Stimulated activated memory B cell treated with anti-CD40 and anti-IgM and Interleukin-4, amounts not matched to agents 10 μg/mL and 1 μg/mL and 100 μg/mL, for 72 hours (primary cell): ENCODE measurements at regions not wholly inside any gene's neighbourhood (a gene's known extent, or its start where the extent isn't known, plus 50 kb on each side); places are given as distances from the start of the nearest gene placed in this dataset.

Experiments used
- ATAC-seq: fragments of 150-1000 bp; cut with Tn5 transposase; 2 replicates; pipeline ENCODE4 v1.10.0; 2021
- H3K27ac Mint-ChIP-seq: one replicate; pipeline ENCODE4 v1.8.0; 2022; ENCODE audit warnings: mild to moderate bottlenecking, mixed read lengths
- H3K27me3 Mint-ChIP-seq: one replicate; pipeline ENCODE4 v1.8.0; 2022; ENCODE audit warnings: mixed read lengths
- H3K36me3 Mint-ChIP-seq: one replicate; pipeline ENCODE4 v1.8.0; 2022; ENCODE audit warnings: mixed read lengths
- H3K4me1 Mint-ChIP-seq: one replicate; pipeline ENCODE4 v1.8.0; 2022; ENCODE audit warnings: mixed read lengths
- H3K4me3 Mint-ChIP-seq: one replicate; pipeline ENCODE4 v1.8.0; 2022; ENCODE audit warnings: mild to moderate bottlenecking, moderate library complexity, mixed read lengths
- H3K9me3 Mint-ChIP-seq: one replicate; pipeline ENCODE4 v1.8.0; 2022; ENCODE audit warnings: mixed read lengths

GRCh38 chr13:75123428-75123827 is 358.5 kb downstream of the TBC1D4 start:
- Mint-ChIP-seq H3K27me3 (no peaks in the 10 kb centered on the region), H3K36me3 (no peaks in the 10 kb centered on the region), H3K27ac (no peak overlapping the region), H3K9me3 (no peaks in the 10 kb centered on the region), H3K4me1 (no peaks in the 10 kb centered on the region), H3K4me3 (no peak overlapping the region)
- ATAC-seq: no peak

DNA sequence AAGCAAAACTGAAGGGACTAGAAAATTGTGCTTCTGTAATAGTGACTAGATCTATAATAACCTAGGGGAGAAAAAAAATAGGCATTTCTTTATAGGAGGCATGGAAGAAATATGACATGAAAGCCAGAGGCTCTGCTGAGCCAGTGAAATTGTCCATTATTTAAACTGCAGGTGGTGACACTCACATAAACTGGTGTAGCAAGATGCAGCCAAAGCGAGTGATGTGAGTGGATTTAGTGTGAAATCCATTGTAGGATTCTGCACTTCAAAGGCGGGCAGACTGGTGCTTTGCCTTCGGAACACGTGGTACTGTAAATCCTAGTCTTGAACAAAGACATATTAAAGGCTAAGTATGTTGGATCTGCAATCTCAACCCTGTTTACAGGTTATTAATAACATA is 361.9 kb downstream of the TBC1D4 start:
- Mint-ChIP-seq H3K36me3 (no peaks in the 10 kb centered on the region), H3K4me3 (no peak overlapping the region), H3K4me1 (no peaks in the 10 kb centered on the region), H3K27me3 (no peaks in the 10 kb centered on the region), H3K27ac (no peak overlapping the region), H3K9me3 (no peaks in the 10 kb centered on the region)
- no peak for ATAC-seq

DNA sequence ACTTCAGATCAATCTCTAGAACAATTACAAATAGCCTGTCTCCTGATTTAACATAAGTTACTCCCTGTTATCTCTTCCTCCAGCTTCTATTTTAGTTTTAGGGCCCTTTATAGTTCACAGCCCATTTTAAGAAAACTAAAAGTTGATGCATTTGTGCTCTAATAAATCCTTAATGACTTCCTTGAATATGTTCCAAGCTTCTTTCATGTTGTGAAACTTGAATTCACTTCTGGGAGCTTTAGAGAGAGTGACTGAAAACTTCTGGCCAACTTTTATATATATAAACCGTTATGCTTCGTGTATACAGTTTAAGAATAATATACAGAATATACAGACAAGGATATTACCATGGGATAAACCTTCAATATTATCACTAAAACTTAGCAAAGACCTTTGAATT is 366.8 kb downstream of the TBC1D4 start:
- Mint-ChIP-seq H3K27ac (no peak overlapping the region), H3K4me1 (no peaks in the 10 kb centered on the region), H3K9me3 (peaks cover 3% of the 10 kb centered on the region), H3K27me3 (no peaks in the 10 kb centered on the region), H3K4me3 (no peak overlapping the region), H3K36me3 (no peaks in the 10 kb centered on the region)
- no peak for ATAC-seq

GRCh38 chr13:75103976-75104375 is 378.0 kb downstream of the TBC1D4 start:
- H3K4me3 Mint-ChIP-seq: no peak overlapping the region
- ATAC-seq: no peak
- H3K27me3 Mint-ChIP-seq: no peaks in the 10 kb centered on the region
- no peaks in the 10 kb centered on the region for H3K4me1 Mint-ChIP-seq
- H3K36me3 Mint-ChIP-seq: no peaks in the 10 kb centered on the region
- no peak overlapping the region for H3K27ac Mint-ChIP-seq
- no peaks in the 10 kb centered on the region for H3K9me3 Mint-ChIP-seq

DNA sequence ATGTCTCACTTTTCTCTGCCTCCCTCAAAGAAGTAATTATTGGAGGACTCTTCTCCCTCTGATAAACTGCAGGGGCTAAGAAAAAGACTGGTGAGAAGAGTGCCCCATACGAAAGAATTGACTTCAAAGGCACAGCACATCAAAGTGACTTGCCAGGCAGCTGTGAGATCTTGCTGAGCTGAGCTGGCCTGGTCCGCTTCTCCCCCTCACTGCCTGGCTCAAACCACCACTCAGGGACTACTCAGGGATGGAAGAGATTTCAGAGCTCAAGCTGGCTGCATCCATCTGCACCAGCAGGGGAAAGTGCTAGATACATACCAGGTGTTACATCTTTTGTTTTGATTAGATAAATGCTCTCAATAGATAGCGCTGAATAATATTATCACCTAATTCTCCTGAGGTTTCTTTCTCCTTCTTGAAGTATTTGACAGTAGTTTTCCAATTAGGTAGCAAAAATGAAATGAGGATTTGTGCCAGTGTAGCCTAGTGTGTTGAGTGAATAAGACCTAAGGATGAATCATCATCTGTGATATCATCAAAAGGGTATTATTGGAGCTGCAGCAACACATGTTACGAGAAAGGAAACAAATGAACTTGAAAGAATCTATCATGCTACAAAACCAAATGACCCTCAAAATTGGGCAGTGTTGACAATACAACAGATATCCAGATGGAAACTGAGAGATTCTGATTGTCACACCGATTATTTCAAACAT is 379.8 kb downstream of the TBC1D4 start:
- H3K4me3 Mint-ChIP-seq: no peak overlapping the region
- ATAC-seq: no peak
- no peaks in the 10 kb centered on the region for H3K27me3 Mint-ChIP-seq
- H3K9me3 Mint-ChIP-seq: no peaks in the 10 kb centered on the region
- no peaks in the 10 kb centered on the region for H3K36me3 Mint-ChIP-seq
- H3K4me1 Mint-ChIP-seq: no peaks in the 10 kb centered on the region
- no peak overlapping the region for H3K27ac Mint-ChIP-seq

DNA sequence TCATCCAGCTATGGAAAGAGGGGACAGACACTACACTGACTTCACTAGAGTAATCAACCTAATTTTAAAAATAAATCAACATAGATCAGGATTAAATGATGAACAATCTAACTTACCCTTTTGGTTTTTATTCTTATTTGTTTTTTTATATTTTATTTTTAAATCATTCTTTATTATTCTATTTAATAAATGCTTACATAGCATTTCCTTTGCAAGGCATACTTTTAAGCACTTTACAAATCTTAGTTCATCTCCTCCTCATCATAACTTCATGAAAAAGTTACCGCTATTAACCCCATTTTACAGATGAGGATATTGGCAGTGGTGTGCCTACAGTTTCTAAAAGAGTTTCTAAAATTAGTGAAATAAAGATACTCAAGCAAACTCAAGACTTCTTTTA is 380.6 kb downstream of the TBC1D4 start:
- Mint-ChIP-seq H3K36me3 (no peaks in the 10 kb centered on the region), H3K4me3 (no peak overlapping the region), H3K9me3 (no peaks in the 10 kb centered on the region), H3K27me3 (no peaks in the 10 kb centered on the region), H3K4me1 (no peaks in the 10 kb centered on the region), H3K27ac (no peak overlapping the region)
- no peak for ATAC-seq

DNA sequence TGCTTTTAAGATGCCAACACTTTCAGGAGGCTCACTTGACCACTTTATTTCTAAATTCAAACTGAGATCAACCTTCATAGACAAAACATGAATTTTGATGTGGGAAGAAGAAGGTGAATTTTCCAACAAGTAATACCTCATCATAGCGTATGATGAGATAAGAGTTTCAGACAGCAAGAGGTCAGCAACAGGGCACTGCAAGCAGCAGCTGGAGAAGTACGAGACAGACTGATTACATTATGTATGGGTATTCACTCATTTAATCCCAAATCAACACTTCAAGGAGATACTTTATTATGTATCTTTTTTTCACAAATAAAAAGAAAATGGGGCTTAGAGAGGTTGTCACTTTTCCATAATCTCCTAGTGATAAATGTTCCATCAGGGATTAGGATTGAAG is 389.8 kb downstream of the TBC1D4 start:
- no peaks in the 10 kb centered on the region for H3K4me1 Mint-ChIP-seq
- H3K9me3 Mint-ChIP-seq: peaks cover 2% of the 10 kb centered on the region
- no peak for ATAC-seq
- H3K27me3 Mint-ChIP-seq: no peaks in the 10 kb centered on the region
- H3K36me3 Mint-ChIP-seq: no peaks in the 10 kb centered on the region
- no peak overlapping the region for H3K27ac Mint-ChIP-seq
- H3K4me3 Mint-ChIP-seq: no peak overlapping the region

DNA sequence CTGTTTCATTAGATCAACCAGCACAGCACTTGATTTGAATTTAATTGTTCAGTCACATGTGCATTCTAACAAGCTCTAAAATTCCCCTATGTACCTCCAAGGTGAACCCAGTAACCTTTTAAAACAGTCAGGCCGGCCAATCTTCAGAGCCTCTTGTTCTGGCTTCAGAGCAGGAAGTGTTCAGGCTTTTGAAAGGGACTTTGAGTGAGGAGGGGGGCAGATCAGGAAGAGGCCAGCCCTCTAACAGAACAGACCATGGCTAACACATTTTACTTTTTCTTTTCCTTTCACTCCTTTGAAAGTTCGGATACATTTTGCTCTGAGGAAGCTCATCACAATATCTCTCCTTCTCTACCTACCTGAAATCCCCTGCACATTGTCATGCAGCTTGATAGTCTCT is 390.3 kb downstream of the TBC1D4 start:
- H3K36me3 Mint-ChIP-seq: no peaks in the 10 kb centered on the region
- peaks cover 2% of the 10 kb centered on the region for H3K9me3 Mint-ChIP-seq
- no peak overlapping the region for H3K4me3 Mint-ChIP-seq
- no peak overlapping the region for H3K27ac Mint-ChIP-seq
- H3K27me3 Mint-ChIP-seq: no peaks in the 10 kb centered on the region
- H3K4me1 Mint-ChIP-seq: no peaks in the 10 kb centered on the region
- no peak for ATAC-seq

GRCh38 chr13:75090872-75091615 is 390.9 kb downstream of the TBC1D4 start:
- H3K9me3 Mint-ChIP-seq: peaks cover 2% of the 10 kb centered on the region
- H3K27me3 Mint-ChIP-seq: no peaks in the 10 kb centered on the region
- no peak for ATAC-seq
- no peak overlapping the region for H3K27ac Mint-ChIP-seq
- H3K4me1 Mint-ChIP-seq: no peaks in the 10 kb centered on the region
- no peak overlapping the region for H3K4me3 Mint-ChIP-seq
- H3K36me3 Mint-ChIP-seq: no peaks in the 10 kb centered on the region

DNA sequence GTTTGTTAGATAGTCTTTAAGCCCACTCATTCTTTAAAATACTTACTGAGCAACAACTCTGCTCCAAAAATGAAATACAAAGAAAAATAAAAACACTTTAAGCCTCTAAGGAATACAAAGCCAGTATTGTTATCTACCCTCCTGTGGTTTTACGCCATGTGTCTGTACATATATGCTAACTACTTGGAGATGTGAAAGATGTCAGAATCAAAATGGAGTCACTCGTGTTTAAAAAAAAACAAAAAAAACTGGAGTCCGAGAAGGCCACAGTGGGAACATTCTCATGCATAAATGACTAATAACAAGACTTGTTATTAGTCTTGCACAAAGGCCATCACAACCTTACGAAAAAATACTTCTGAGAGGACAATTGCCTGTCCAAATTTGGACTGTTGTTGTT is 393.1 kb downstream of the TBC1D4 start:
- no peak for ATAC-seq
- no peaks in the 10 kb centered on the region for H3K27me3 Mint-ChIP-seq
- no peaks in the 10 kb centered on the region for H3K36me3 Mint-ChIP-seq
- H3K27ac Mint-ChIP-seq: no peak overlapping the region
- no peak overlapping the region for H3K4me3 Mint-ChIP-seq
- no peaks in the 10 kb centered on the region for H3K4me1 Mint-ChIP-seq
- peaks cover under 1% of the 10 kb centered on the region for H3K9me3 Mint-ChIP-seq

- H3K4me1 Mint-ChIP-seq: no peaks in the 10 kb centered on the region
- peaks cover 5% of the 10 kb centered on the region for H3K9me3 Mint-ChIP-seq
- no peak overlapping the region for H3K27ac Mint-ChIP-seq
- H3K4me3 Mint-ChIP-seq: no peak overlapping the region
- no peaks in the 10 kb centered on the region for H3K36me3 Mint-ChIP-seq
- no peaks in the 10 kb centered on the region for H3K27me3 Mint-ChIP-seq
- ATAC-seq: no peak
Observed at GRCh38 chr13:75079226-75079625, 402.7 kb downstream of the TBC1D4 start.

DNA sequence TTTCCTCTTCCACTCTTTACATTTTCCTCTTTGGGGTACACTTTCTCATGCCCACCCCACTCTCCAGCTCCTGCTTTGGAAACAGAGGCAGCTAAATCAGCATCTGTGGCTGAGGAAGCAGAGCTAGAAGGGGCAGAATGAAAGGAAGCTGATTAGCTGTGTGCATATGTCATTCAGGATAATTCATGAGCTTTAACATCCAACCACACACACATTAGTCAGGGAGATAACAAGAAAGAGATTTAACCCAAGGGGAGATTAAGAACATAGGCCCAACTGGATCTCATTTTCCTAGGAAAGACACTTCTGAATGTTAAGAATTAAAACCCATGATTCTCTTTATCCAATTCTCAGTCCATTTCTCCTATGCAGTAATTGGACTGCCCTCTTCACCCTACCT is 405.5 kb downstream of the TBC1D4 start:
- H3K9me3 Mint-ChIP-seq: peaks cover 3% of the 10 kb centered on the region
- no peak for ATAC-seq
- no peaks in the 10 kb centered on the region for H3K4me1 Mint-ChIP-seq
- no peak overlapping the region for H3K27ac Mint-ChIP-seq
- H3K36me3 Mint-ChIP-seq: no peaks in the 10 kb centered on the region
- H3K27me3 Mint-ChIP-seq: no peaks in the 10 kb centered on the region
- no peak overlapping the region for H3K4me3 Mint-ChIP-seq

DNA sequence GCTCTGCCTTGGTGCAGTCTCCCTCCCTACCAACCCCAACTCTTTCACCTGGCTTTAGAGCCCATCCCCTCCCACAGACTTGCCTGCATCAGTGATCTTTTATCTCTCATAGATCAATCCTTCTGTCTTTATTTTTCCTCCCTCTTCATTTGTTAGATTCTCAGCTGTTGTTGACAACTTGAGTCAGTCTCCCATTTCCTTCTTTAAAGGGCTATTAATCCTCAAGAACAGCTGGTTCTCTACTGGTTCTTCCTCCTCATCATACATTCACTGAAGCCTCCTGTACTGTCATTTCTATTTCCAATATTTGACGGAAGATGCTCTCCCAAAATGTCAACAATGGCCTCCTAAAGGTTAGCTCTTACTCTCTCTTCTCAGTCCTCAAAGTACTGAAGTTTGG is 408.2 kb downstream of the TBC1D4 start:
- no peaks in the 10 kb centered on the region for H3K27me3 Mint-ChIP-seq
- no peak overlapping the region for H3K27ac Mint-ChIP-seq
- H3K4me1 Mint-ChIP-seq: no peaks in the 10 kb centered on the region
- H3K9me3 Mint-ChIP-seq: peaks cover 3% of the 10 kb centered on the region
- H3K4me3 Mint-ChIP-seq: no peak overlapping the region
- no peaks in the 10 kb centered on the region for H3K36me3 Mint-ChIP-seq
- no peak for ATAC-seq

- H3K4me1 Mint-ChIP-seq: no peaks in the 10 kb centered on the region
- no peak overlapping the region for H3K4me3 Mint-ChIP-seq
- ATAC-seq: no peak
- no peak overlapping the region for H3K27ac Mint-ChIP-seq
- no peaks in the 10 kb centered on the region for H3K27me3 Mint-ChIP-seq
- H3K9me3 Mint-ChIP-seq: peaks cover 3% of the 10 kb centered on the region
- no peaks in the 10 kb centered on the region for H3K36me3 Mint-ChIP-seq
Observed at GRCh38 chr13:75072891-75073290, 409.1 kb downstream of the TBC1D4 start.

DNA sequence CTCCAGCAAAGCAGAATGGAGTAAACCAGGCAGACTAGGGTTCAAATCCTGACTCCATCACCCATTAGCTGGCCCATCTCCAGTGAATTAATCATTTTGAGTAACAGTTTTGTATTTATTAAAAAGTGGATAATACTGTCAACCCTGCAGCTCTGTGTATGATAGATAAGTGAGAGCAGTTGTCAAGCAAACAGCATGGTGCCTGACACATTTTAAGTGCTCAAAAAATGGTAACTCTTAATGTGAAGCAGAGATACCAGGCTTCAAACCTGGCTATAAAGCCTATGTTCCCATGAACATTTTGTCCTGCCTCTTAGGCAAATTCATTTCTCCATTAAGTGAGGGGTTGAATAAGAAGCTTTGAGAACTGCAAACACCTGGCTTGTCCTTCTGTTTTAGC is 409.6 kb downstream of the TBC1D4 start:
- no peak for ATAC-seq
- H3K4me1 Mint-ChIP-seq: no peaks in the 10 kb centered on the region
- H3K27me3 Mint-ChIP-seq: no peaks in the 10 kb centered on the region
- H3K9me3 Mint-ChIP-seq: peaks cover 3% of the 10 kb centered on the region
- H3K36me3 Mint-ChIP-seq: no peaks in the 10 kb centered on the region
- H3K27ac Mint-ChIP-seq: no peak overlapping the region
- H3K4me3 Mint-ChIP-seq: no peak overlapping the region

DNA sequence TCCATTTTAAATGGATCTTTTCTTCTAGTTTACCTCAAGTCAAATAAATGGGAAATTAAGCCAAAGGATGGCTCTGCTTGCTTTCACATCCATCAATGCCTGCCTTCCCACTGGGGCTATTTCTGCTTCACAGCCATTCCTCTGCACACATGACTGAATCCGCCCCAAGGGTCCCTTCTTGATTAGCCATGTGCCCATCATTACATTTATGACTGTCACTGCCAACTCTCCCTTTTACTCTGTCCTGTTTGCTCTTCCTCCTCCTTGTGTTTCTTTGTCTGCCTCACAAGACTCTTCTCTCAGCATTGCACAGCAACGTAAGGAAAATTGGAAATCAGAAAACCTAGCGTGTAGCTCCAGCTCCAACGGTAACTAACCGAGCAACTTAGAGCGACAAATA is 410.2 kb downstream of the TBC1D4 start:
- Mint-ChIP-seq H3K9me3 (peaks cover 3% of the 10 kb centered on the region), H3K36me3 (no peaks in the 10 kb centered on the region), H3K27ac (no peak overlapping the region), H3K27me3 (no peaks in the 10 kb centered on the region), H3K4me3 (no peak overlapping the region), H3K4me1 (no peaks in the 10 kb centered on the region)
- ATAC-seq: no peak
